HG02678 (cell line): ENCODE measurements at regions not wholly inside any gene's neighbourhood (a gene's known extent, or its start where the extent isn't known, plus 50 kb on each side); places are given as distances from the start of the nearest gene placed in this dataset.

Experiments used
- ATAC-seq: cut with Tn5 transposase; IDR thresholded peaks from one replicate; pipeline ENCODE4 v1.9.1; 2021; ENCODE audit warnings: mild to moderate bottlenecking, moderate library complexity; ENCODE audit not compliant: unreplicated experiment

DNA sequence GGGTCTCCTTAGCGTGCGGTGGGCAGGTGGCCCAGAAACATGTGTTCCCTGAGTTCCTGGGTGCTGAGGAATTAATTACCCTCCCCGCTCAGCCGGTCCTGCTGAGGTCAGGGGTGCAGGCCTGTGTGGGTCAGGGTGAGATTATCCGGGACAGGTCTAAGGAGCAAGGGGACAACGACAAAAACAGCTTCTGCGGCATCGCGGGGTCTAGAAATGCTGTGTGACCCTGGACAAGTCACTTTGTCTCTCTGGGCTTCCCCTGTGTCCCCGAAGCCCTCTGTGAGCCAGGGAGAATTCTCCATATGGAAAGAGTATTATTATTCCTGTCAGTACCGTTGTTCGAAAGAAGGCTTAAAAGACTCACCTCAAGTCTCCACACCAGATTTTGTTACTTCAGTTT, 186.1 kb downstream of the MN1 start:
- no peak for ATAC-seq

DNA sequence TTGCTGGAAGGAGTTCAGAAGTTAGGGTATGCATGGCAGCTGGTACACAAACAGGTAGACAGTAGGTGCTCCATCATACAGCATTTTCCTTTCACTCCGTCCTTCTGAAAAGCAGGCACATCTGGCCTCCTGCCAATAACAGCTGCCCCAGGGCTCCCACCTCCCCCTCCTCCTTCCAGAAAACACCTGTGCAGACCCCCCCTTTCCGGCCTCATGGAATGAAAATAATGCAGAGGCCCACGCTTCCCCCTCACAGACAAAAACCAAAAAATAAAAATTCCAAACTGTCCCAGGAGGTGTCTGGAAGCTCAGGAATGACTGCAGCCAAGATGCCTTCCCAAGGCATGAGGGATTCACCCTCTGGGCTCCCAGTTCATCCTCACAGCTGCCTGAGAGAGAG, 185.5 kb downstream of the MN1 start:
- ATAC-seq, result no peak

DNA sequence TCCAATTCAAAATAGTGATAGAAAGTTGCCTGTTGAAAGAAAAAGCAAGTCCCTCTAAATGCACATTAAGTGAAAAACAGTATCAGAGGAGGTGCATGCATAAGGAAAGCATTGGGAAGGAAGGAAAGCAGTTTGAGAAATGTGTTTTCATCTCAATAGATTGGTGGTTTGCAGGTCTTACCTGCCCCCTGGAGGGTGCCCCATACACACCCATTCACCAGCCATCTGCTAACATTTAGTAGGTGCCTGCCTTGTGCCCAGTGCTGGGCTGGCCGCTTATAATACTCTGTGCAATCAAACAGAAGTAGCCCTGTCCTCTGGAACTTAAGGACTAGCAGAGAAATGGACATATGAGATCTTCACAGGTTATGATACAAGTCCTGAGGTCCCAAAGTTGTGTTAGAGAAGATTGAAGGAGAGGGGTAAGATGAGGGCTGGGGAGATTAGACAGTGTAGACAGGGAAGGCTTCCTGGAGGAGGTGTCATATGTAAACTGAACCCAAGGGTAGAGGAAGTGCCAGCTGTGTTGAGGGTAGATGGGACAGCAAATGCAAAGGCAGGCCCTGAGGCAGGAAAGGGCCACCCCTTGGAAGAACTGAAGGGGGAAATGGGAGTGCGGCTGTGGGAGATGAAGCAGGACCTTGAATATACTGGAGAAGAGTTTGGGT, 184.2 kb downstream of the MN1 start:
- no peak for ATAC-seq

DNA sequence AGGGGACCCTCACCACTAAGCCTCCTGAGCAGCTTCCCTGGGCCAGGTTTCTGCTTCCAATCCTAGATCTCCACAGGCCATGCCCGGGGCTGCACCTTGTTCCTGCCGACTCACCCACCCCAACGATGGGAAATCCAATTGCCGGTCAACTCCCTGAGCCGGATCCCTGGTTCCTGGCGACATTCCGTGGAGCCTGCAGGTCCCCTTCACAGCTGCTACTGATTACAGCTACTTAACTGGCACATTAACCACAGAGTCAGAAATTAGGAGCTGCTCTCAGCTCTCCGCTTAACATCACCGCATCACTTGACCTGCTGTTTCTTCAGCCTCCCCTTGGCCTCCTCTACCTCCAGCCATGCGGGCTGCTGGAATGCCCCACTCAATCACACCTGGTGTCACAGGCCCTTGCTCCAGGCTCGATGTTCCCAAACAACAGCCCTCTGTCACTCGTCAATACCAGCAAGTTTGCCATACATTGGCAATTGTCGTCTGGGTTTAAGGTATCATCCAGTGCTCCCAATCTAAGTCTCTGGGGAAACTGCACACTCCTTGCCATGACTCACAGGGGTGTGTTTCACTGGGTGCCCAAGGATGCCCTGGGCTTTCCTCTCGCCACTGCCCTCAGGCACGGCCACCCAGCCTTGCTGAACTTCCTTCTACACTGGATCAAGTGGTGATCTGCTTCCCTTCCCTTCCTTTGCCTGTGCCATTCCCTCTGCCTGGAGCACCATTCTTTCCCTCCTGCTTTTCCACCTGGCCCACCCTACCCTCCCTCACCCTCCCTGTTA, 181.0 kb downstream of the MN1 start:
- no peak for ATAC-seq

DNA sequence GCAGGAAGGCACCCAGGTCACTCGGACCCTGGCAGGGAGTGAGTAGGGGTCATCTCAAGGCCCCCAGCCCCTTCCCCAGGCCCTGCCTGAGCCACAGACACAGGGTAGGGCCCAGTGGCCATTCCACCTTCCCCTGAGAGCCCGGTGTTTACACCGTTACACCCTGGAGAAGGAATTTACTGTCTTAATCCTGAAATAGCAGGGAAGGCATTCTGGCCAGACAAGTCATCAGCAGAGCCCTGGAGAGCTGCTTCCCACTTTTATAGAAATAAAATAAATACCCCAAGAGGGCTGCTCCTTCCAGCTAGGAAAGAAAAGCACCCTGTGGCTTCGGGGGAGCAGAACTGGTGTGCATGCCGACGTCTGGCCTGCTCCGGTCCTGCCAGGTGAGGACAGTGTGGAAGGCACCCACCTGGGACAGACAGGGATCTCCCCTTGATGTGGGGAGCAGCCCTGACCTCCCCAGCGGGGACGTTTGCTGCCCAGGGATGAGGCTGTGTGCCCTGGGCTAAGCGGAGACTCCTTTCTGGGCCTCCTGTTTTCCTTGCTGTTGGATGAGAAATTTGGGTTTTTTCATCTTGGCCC, 180.0 kb downstream of the MN1 start:
- ATAC-seq, result no peak

GRCh38 chr22:27624042-27624441, 177.5 kb downstream of the MN1 start:
- no peak for ATAC-seq

GRCh38 chr22:27624705-27625104, 176.9 kb downstream of the MN1 start:
- no peak for ATAC-seq

DNA sequence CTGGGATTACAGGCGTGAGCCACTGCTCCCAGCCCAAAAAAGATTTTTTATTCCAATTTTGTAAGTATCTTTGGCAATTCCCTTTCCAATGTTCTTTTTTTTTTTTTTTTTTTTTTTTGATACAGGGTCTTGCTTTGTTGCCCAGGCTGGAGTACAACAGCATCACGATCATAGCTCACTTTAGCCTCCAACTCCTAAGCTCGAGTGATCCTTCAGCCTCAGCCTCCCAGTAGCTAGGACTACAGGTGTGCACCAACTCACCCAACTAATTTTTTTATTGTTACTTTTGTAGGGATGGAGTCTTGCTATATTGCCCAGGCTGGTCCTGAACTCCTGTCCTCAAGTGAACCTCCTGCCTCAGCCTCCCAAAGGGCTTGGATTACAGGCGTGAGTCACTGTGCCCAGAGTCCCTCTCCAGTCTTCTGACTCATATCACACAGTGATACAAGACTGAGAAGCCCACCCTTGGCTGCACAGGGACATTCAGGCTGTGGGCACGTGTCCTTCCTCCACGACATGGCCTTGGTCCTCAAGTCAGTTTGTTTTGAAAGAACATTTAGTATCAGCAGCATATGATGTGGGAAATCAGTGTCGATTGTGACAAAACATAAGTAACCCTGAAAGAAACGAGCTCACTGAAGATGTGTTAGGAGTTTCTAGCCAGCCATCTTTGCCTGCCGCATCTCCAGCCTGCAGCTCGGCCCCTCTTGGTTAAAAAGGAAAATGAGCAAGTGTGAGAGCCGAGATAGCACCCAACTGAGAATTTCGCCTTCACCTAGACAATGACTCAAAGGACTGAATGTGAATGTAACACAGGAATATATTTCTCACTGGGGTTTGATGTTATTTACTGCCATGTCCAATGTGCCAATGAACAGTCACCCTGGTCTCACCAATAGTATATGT, 175.5 kb downstream of the MN1 start:
- ATAC-seq, result no peak

DNA sequence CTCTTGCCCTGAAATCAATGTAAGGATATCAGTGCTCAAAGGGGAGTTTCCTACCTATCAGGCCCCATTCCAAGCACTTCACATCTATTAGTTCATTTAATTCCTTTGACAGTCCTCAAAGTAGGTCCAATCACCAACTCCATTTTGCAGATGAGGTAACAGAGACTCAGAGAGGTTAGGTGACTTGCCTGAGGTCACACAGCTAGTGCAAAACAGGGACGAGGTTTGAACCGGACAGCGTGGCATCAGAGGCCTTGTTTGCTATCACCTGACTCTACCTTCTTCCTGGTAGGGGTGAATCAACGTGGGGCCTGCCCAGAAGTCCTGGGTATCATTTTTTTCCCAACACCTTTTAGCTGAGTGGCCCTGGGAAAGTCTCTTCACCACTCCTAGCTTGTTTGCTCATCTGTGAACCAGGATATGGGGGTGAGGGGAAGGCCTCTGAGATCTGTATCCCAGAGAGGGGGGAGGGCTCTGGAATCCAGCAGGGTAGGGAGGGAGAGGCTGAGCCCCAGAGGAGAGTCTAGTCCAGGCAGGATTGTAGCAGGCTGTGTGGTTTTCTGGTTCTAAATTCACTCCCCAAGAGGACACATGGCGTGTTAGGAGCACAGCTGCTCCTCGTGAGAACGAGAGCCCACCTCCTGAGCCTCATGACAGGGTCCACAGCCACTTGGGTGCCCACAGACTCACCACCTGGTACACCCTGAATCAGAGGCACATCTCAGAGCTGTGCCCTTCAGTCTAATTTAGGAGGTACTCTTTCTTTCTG, 174.7 kb downstream of the MN1 start:
- ATAC-seq, result no peak

DNA sequence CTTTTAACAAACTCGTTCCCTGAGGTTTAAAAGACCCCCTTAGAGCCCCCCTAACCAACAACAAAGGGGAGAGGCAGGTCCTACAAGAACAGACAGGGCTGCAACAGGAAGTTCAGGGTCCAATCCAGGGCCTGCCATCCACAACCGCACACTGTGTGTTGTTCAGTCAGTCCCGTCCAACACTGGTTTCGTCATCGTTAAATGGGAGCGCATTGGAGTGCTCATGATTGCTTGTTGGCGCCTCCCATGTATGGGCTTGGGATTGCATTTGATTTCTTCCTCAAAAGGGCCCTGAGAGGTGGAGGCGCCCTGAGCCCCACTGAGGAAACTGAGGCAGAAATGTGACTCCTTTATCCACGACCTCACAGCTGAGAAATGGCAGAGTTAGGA, 174.1 kb downstream of the MN1 start:
- no peak for ATAC-seq

GRCh38 chr22:27627901-27628300, 173.7 kb downstream of the MN1 start:
- no peak for ATAC-seq

DNA sequence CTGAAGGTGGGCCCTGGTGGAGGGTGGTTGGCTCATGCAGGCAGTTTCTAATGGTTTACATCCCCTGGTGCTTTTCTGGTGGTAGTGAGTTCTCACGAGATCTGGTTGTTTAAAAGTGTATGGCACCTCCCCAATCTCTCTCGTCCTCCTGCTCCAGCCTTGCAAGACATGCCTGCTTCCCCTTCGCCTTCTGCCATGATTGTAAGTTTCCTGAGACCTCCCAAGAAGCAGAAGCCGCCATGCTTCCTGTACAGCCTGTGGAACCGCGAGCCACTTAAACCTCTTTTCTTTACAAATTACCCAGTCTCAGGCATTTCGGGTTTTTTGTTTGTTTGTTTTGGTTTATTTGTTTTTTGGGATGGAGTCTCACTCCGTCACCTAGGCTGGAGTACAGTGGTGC, 173.2 kb downstream of the MN1 start:
- no peak for ATAC-seq

DNA sequence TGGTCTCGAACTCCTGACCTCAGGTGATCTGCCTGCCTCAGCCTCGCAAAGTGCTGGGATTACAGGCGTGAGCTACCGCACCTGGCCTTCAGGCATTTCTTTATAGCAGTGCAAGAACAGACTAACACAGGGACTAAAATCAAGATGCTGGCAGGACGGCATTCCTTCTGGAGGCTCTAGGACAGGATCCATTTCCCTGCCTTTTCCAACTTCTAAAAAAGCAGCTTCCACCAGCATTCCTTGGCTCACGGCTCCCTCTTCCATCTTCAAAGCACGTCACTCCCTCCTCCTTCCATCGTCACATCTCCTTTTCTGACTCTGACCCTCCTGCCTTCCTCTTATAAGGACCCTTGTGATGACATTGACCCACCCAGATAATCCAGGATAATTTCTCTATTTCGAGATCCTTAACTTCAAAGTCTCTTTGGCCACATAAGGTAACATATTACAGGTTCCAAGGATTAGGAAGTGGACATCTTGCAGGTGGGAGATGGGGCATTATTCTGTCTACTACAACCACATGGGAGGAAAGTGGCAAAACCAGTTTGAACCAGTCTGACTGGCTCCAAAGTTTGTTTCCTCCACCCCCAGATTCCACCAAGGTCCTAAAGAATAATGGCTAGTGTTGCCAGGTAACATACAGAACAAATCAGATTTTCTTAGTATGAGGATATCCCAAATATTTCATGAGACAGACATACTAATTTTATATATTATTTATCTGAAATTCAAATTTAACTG, 172.5 kb downstream of the MN1 start:
- no peak for ATAC-seq

DNA sequence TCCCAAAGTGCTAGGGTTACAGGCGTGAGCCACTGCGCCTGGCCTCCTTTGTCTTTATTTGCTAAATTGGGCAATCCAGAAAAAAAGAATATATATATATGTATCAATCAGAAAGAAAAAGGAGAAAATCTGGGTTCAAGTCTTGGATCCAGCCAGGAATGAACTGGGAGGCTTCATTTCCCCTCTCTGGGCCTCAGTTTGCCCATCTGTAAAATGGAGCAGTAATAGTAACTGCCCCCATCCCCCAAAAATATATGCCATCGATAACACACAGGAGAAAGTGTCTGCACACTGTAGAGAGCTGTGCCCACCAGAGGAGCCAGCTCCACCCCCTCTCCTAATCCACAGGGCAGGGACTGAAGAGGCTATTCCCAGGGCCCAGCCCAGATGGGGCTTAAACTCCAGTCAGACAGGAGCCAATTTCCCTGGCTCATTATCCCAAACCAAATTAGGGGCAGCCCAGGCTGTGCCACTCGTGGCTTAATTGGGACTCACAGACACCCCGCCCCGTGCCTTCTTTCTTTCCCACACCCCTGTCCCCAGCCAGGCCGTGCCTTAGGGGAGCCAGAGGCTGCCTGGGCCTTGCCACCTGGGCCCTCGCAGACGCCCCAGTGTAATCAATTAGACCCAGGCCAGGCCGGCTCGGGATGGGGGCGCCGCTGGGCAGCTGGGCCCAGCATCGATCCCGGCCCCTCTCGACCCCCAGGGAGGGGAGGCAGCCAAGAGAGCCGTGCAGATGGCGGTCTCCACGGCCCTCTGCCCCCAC, 171.5 kb downstream of the MN1 start:
- no peak for ATAC-seq

- no peak for ATAC-seq
Observed at GRCh38 chr22:27630754-27631153, 170.8 kb downstream of the MN1 start.

DNA sequence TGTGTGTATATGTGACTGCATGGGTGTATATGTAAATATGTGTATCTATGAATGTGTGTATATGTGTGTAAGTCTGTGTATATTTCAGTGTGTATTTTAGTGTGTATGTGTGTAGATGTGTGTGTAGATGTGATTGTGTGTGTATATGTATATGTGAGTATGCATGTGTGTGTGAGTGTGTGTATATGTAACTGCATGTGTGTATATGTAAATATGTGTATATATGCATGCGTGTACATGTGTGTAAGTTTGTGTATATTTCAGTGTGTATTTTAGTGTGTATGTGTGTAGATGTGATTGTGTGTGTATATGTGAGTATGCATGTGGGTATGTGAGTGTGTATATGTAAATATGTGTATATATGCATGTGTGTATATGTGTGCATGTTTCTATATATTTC, 169.9 kb downstream of the MN1 start:
- ATAC-seq, result no peak

- ATAC-seq, result no peak
Observed at GRCh38 chr22:27632451-27633295, 168.9 kb downstream of the MN1 start.

DNA sequence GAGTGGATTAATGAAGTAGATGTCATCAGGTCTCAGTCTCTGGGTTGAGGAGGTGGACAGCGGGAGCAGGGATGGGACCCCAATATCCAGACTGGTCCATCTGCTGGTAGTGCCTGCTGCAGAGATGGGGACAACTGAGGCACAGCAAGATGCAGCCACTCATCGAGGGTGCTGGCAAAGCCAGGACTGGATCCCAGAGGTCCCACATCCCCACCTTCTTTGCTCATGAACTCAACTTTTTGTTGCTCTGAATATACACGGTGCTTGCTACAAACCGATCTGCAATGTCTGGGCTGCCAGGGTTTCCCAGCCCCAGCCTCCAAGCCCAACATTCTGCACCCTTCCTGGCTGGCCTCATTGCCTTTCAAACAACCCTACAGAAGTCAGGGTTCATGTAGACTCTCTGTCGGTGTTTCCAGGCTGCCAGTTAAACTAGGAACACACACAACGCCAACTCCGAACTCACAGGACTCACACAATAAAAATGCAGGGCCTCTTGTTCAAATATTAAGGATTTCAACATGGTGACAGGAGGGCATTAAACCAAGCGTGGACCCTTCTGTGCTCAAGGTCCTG, 168.2 kb downstream of the MN1 start:
- no peak for ATAC-seq
